Esophagus squamous epithelium (tissue), 5 donors: ENCODE measurements at regions not wholly inside any gene's neighbourhood (a gene's known extent, or its start where the extent isn't known, plus 50 kb on each side); places are given as distances from the start of the nearest gene placed in this dataset.

Source experiments
- DNase-seq: peaks from one replicate; lab custom pipeline; 2025; lab: John Stamatoyannopoulos, UW
- H3K27ac ChIP-seq, 4 donors: fragments of 200-600 bp; sonication (generic); one replicate each; pipeline ENCODE4 v1.5.1; 2016 to 2019; ENCODE audit warnings: mild to moderate bottlenecking in 1 of 4
- H3K27me3 ChIP-seq, 4 donors: fragments of 200-600 bp; sonication (generic); 1 replicate in 3 of 4; 2 replicates in 1 of 4; pipeline versions ENCODE4 v1.5.1 to v1.6.0; 2017 to 2021; ENCODE audit warnings: antibody characterized with exemption in 1 of 4
- H3K36me3 ChIP-seq, 3 donors: fragments of 200-600 bp; sonication (generic); one replicate each; pipeline ENCODE4 v1.5.1; 2016 to 2019
- H3K4me1 ChIP-seq, 3 donors: fragments of 200-600 bp; sonication (generic); one replicate each; pipeline ENCODE4 v1.5.1; 2017 to 2019
- H3K4me3 ChIP-seq, 4 donors: fragments of 200-600 bp; sonication (generic); 1 replicate in 3 of 4; 2 replicates in 1 of 4; pipeline ENCODE4 v1.5.1; 2016 to 2019; ENCODE audit warnings: mild to moderate bottlenecking in 2 of 4, moderate library complexity in 1 of 4
- H3K9me3 ChIP-seq, 3 donors: fragments of 200-600 bp; sonication (generic); one replicate each; pipeline ENCODE4 v1.5.1; 2016 to 2019
- POLR2A ChIP-seq, 4 donors: fragments of 450-650 bp; IDR thresholded peaks; one replicate each; pipeline ENCODE4 v1.6.1; 2017; ENCODE audit warnings: antibody characterized with exemption in 4 of 4, mild to moderate bottlenecking in 4 of 4, moderate library complexity in 3 of 4
- WGBS, 2 donors: methylation state at CpG; one replicate each; pipeline ENCODE4 v1.1.5; 2018; 5-methylcytosine and 5-hydroxymethylcytosine counted together
- intact Hi-C: fragments of 100-400 bp; cut with DNase I; formaldehyde crosslinking; loops from one replicate; pipeline ENCODE4 v1.15.0; 2022
- TF ChIP-seq, protein P1 (sequence below), 6 experiments: fragments of 450-650 bp in 4 of 6; fragments of 200-600 bp in 2 of 6; sonication (generic) in 2 of 6; IDR thresholded peaks; one replicate each; pipeline ENCODE4 v1.5.1; 2016 to 2019; ENCODE audit warnings: antibody characterized with exemption in 6 of 6, mild to moderate bottlenecking in 4 of 6, moderate library complexity in 4 of 6
- donor health status: DM: yes; HTN: yes; CAD: no.

DNA sequence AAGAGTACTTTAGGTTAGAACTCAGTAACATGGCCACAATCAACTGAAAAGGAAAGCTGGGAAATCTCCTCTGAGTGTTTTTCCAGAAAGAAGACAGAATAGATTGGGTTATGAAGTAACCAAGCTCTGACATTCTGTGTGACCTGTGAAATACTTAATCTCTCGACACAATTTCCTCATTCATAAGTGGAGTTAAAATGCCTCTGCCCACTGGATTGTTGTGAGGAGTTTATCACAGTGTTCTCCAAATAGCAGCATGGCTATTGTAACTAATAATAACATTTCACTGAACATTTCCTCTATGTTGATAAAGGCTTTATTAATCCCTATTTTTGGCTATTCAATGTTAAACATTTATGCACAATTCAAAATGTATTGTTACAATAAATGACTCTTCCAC is 311.0 kb downstream of the GABRB2 start:
- intact Hi-C loops, result no loop called here
- Histone ChIP-seq H3K36me3 (no peaks in the 10 kb centered on the region), H3K4me1 (no peaks in the 10 kb centered on the region), H3K4me3 (no peak overlapping the region), H3K27me3 (no peaks in the 10 kb centered on the region), H3K9me3 (no peaks in the 10 kb centered on the region), H3K27ac (no peak overlapping the region)
- WGBS, 2 donors, result 33 to 38% methylated on average over 1 of the region's 1 CpG
- TF ChIP-seq, protein P1, sequence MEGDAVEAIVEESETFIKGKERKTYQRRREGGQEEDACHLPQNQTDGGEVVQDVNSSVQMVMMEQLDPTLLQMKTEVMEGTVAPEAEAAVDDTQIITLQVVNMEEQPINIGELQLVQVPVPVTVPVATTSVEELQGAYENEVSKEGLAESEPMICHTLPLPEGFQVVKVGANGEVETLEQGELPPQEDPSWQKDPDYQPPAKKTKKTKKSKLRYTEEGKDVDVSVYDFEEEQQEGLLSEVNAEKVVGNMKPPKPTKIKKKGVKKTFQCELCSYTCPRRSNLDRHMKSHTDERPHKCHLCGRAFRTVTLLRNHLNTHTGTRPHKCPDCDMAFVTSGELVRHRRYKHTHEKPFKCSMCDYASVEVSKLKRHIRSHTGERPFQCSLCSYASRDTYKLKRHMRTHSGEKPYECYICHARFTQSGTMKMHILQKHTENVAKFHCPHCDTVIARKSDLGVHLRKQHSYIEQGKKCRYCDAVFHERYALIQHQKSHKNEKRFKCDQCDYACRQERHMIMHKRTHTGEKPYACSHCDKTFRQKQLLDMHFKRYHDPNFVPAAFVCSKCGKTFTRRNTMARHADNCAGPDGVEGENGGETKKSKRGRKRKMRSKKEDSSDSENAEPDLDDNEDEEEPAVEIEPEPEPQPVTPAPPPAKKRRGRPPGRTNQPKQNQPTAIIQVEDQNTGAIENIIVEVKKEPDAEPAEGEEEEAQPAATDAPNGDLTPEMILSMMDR (IDR thresholded peaks at IDR 0.05), result no peak
- TF ChIP-seq POLR2A (IDR thresholded peaks at IDR 0.05), result no peak
- no peak for DNase-seq

DNA sequence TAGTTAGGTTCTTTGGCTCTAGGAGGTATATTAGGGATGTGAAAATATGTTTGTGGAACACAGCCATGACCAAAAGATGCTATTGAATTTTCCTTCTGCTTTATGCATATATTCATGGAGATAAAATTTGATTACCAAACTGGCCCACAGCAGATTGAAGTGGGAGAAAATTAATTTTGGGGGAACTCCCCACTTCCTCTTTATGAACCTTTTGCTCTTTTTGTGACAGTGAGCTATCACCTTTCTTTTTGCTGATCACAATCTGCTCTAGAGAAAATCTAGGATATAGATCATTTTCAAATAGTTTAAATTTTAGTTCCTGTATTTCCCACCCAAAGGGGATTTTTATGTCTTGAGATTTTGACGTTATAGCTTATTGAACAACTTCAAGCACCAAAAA is 313.0 kb downstream of the GABRB2 start:
- Histone ChIP-seq H3K27me3 (no peaks in the 10 kb centered on the region), H3K9me3 (no peaks in the 10 kb centered on the region), H3K27ac (no peak overlapping the region), H3K36me3 (no peaks in the 10 kb centered on the region), H3K4me3 (no peak overlapping the region), H3K4me1 (no peaks in the 10 kb centered on the region)
- intact Hi-C loops, result no loop called here
- 60 to 73% methylated on average over 1 of the region's 1 CpG for WGBS, 2 donors
- DNase-seq, result no peak
- TF ChIP-seq POLR2A (IDR thresholded peaks at IDR 0.05), result no peak
- TF ChIP-seq, protein P1 (IDR thresholded peaks at IDR 0.05), result no peak

DNA sequence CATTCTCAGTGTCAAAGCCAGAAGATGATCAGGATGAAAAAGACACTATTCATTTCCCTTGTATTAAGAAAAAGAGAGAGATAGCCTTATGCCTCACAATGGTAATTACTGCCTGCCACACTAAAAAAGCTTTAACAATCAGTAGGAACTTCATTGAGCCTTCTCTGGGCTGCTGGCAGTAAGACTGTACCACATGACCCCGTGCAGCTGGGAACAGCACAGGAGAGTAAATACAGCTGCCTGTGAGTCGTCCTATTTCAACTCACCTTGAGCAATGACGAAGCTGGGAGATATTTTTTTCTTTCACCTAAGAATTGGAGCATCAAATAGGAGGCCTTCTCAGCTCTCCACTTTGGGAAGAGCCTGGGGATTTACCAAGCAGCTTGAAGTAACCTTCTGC is 316.3 kb downstream of the GABRB2 start:
- no peak overlapping the region for H3K27ac ChIP-seq

DNA sequence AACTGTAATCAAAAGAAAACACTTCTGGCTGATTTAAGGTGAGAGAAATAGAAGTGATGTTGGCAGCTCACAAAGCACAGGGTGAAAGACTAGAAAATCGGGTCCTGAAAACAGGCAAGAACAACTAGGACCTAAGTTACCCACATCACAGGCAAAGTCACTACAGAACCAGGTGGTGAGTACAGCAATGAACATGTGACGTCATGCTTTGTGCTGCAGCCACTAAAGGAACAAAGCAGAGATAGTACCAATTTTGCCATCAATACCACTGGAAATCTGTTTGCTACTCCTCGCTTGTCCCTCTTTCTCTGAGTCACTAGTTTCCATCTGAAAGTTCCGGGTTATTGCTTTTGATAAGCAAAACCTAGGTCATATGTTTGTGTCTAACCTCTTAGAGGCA is 326.7 kb downstream of the GABRB2 start:
- DNase-seq, result no peak
- Histone ChIP-seq H3K4me1 (no peaks in the 10 kb centered on the region), H3K27ac (no peak overlapping the region), H3K4me3 (no peak overlapping the region), H3K36me3 (no peaks in the 10 kb centered on the region), H3K9me3 (no peaks in the 10 kb centered on the region), H3K27me3 (no peaks in the 10 kb centered on the region)
- WGBS, 2 donors, result 75 to 82% methylated on average over 4 of the region's 4 CpGs
- intact Hi-C loops, result no loop called here
- TF ChIP-seq, protein P1 (IDR thresholded peaks at IDR 0.05), result no peak
- TF ChIP-seq POLR2A (IDR thresholded peaks at IDR 0.05), result no peak

More for the DNA sequence above, 316.3 kb downstream of the GABRB2 start:
- no peaks in the 10 kb centered on the region for H3K4me1 ChIP-seq
- no peak for DNase-seq
- H3K4me3 ChIP-seq, result no peak overlapping the region
- no peaks in the 10 kb centered on the region for H3K36me3 ChIP-seq
- H3K9me3 ChIP-seq, result no peaks in the 10 kb centered on the region
- H3K27me3 ChIP-seq, result no peaks in the 10 kb centered on the region
- TF ChIP-seq, protein P1 (IDR thresholded peaks at IDR 0.05), result no peak
- TF ChIP-seq POLR2A (IDR thresholded peaks at IDR 0.05), result no peak
- WGBS, 2 donors, result 29 to 38% methylated on average over 3 of the region's 3 CpGs
- intact Hi-C loops, result no loop called here

DNA sequence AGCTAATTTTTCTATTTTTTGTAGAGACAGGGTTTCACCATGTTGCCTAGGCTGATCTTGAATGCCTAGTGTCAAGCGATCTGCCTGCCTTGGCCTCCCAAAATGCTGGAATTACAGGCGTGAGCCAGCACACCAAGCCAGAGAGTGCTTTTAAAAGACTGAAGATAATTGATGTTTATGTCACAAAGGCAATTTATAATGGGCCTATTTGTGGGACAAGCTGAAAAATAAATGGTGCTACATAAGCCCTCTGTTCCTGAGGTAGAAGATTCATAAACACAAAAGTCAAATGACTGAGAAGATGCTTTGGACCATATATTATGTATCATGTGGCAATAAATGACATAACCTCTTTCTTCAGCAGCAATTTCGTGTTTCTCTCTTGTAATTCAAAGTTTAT is 329.6 kb downstream of the GABRB2 start:
- WGBS, 2 donors, result 32 to 63% methylated on average over 1 to 3 of the region's 3 CpGs
- TF ChIP-seq POLR2A (IDR thresholded peaks at IDR 0.05), result no peak
- TF ChIP-seq, protein P1 (IDR thresholded peaks at IDR 0.05), result no peak

More for the DNA sequence above, 329.6 kb downstream of the GABRB2 start:
- H3K36me3 ChIP-seq, result no peaks in the 10 kb centered on the region
- no peaks in the 10 kb centered on the region for H3K9me3 ChIP-seq
- no peaks in the 10 kb centered on the region for H3K27me3 ChIP-seq
- intact Hi-C loops, result no loop called here
- H3K4me3 ChIP-seq, result no peak overlapping the region
- DNase-seq, result no peak
- no peak overlapping the region for H3K27ac ChIP-seq
- H3K4me1 ChIP-seq, result no peaks in the 10 kb centered on the region
